Rectal smooth muscle tissue (tissue), 1 donor: ENCODE measurements at regions not wholly inside any gene's neighbourhood (a gene's known extent, or its start where the extent isn't known, plus 50 kb on each side); places are given as distances from the start of the nearest gene placed in this dataset.

Source experiments
- H3K27ac ChIP-seq: one replicate; pipeline ENCODE4 v1.7.0; 2013; ENCODE audit warnings: low read depth, low read length, inconsistent platforms
- H3K27me3 ChIP-seq: one replicate; pipeline ENCODE4 v1.7.0; 2013; ENCODE audit warnings: low read length; ENCODE audit not compliant: control insufficient read depth, insufficient read depth
- H3K36me3 ChIP-seq: one replicate; pipeline ENCODE4 v1.7.0; 2013; ENCODE audit warnings: low read length; ENCODE audit not compliant: control insufficient read depth, insufficient read depth
- H3K4me1 ChIP-seq: one replicate; pipeline ENCODE4 v1.7.0; 2013; ENCODE audit warnings: low read length; ENCODE audit not compliant: control insufficient read depth, insufficient read depth
- H3K4me3 ChIP-seq: one replicate; pipeline ENCODE4 v1.7.0; 2013; ENCODE audit warnings: low read length
- H3K9ac ChIP-seq: one replicate; pipeline ENCODE4 v1.7.0; 2013; ENCODE audit warnings: low read length

DNA sequence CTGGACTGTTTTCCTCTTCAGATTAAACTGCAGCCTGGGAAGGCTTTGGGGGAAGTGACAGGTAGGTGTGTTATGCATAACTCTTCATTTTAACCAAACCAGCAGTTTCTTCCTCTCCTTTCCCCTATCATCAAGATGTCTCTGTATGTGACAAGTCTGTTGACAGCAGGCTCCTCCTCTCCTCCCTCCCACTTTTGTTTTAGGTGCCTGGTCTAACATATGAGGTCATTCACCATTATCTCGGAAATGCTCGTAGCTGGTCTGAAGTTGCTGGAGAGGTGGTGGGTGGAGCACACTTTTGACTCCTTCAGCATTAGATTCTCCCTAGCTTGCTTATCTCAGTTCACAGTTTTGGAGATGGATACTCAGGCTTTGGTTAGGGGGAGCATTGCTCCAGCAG is 571.0 kb upstream of the EEF2KMT start:
- Histone ChIP-seq H3K4me3 (no peak overlapping the region), H3K27ac (no peak overlapping the region), H3K9ac (no peak overlapping the region), H3K27me3 (no peaks in the 10 kb centered on the region), H3K36me3 (no peaks in the 10 kb centered on the region), H3K4me1 (no peaks in the 10 kb centered on the region)

DNA sequence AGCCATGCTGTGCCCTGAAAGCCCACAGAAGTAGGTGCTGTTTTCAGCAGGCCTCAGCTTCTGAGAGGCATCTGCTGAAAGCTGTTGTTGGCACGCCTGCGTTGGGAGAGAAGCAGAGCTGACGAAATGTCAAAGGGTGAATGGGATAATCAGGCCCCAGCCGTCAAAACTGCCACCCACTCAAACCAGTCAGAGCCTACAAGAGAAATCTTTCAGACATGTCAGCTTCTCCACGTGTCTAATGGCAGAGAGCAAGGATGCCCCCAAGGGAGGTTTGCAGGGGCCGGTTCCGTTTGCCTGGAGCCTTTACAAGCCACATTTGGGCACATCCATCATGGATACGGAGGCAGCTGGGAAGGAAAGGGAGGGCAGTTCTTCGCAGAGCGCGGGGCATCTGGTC is 568.2 kb upstream of the EEF2KMT start:
- no peak overlapping the region for H3K9ac ChIP-seq
- H3K36me3 ChIP-seq: no peaks in the 10 kb centered on the region
- H3K4me3 ChIP-seq: no peak overlapping the region
- H3K4me1 ChIP-seq: no peaks in the 10 kb centered on the region
- H3K27ac ChIP-seq: no peak overlapping the region
- H3K27me3 ChIP-seq: no peaks in the 10 kb centered on the region

- H3K27me3 ChIP-seq: no peaks in the 10 kb centered on the region
- no peak overlapping the region for H3K9ac ChIP-seq
- H3K4me3 ChIP-seq: no peak overlapping the region
- H3K4me1 ChIP-seq: no peaks in the 10 kb centered on the region
- no peaks in the 10 kb centered on the region for H3K36me3 ChIP-seq
- H3K27ac ChIP-seq: no peak overlapping the region
These were observed 556.2 kb upstream of the EEF2KMT start for GRCh38 chr16:5653789-5654188.

DNA sequence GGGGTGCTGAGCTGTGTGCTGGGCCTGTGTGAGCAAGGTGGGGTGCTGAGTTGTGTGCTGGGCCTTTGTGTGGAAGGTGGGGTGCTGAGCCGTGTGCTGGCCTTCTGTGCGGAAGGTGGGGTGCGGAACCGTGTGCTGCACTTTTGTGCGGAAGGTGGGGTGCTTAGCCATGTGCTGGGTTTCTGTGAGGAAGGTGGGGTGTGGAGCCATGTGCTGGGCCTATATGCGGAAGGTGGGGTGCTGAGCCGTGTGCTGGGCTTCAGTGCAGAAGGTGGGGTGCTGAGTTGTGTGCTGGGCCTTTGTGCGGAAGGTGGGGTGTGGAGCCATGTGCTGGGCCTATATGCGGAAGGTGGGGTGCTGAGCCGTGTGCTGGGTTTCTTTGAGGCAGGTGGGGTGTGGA is 555.4 kb upstream of the EEF2KMT start:
- Histone ChIP-seq H3K27me3 (no peaks in the 10 kb centered on the region), H3K36me3 (no peaks in the 10 kb centered on the region), H3K4me1 (no peaks in the 10 kb centered on the region), H3K4me3 (no peak overlapping the region), H3K9ac (no peak overlapping the region), H3K27ac (no peak overlapping the region)

GRCh38 chr16:5649762-5650743 is 552.5 kb upstream of the EEF2KMT start:
- Histone ChIP-seq H3K9ac (no peak overlapping the region), H3K27ac (no peak overlapping the region), H3K27me3 (no peaks in the 10 kb centered on the region), H3K4me1 (no peaks in the 10 kb centered on the region), H3K4me3 (no peak overlapping the region), H3K36me3 (no peaks in the 10 kb centered on the region)

GRCh38 chr16:5647051-5647450 is 549.5 kb upstream of the EEF2KMT start:
- Histone ChIP-seq H3K36me3 (no peaks in the 10 kb centered on the region), H3K27ac (no peak overlapping the region), H3K4me3 (no peak overlapping the region), H3K9ac (no peak overlapping the region), H3K4me1 (no peaks in the 10 kb centered on the region), H3K27me3 (no peaks in the 10 kb centered on the region)

DNA sequence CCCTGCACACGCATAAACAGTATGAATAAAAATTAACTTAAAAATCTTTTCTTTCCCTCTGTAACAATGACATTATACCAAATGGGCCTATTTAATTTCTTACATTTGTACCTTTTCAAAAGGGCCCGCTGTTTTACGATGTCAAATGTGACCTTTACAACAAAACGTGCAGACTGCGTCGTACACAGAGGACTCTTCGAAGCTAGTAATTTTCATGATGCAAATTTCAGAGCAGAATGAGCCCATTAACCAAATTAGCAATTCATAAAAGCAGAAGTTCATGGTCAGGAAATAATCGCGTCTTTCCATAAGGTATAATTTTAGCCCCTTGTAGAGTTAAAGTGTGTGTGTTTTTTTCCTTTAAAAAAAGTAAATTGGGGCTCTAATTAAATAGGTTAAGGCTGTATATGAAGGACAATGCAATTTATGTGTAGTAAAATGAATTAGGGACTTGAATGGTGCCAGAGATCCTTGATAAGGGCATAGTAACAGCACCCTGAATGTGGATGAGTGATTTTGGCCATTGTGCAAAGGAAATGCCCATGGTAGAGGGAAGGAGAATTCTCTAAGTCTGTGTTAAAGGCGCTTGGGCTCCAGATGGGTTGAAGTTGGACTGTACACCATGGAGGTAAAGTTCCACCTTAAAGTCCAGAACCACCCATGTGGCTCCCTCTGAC is 546.4 kb upstream of the EEF2KMT start:
- Histone ChIP-seq H3K27ac (no peak overlapping the region), H3K27me3 (no peaks in the 10 kb centered on the region), H3K9ac (no peak overlapping the region), H3K36me3 (no peaks in the 10 kb centered on the region), H3K4me3 (no peak overlapping the region), H3K4me1 (no peaks in the 10 kb centered on the region)

DNA sequence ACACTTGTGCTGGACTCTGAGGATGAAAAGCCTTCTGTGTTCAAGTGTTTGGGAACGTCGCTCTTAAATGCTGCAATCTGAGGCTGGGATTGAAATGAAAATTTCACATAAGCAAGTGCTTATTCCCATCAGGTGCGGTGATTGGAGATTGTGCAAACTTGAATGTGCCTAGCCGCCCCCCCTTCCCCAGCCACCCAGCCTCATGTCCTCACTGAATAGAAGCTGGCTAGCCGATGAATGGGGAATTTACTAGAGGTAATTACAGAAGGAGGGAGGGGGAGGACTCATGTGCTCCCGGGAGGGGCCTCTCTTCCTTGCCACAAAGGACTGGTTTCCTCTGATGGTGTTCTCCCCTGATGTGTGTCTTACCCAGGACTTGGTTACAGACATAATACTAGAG is 544.8 kb upstream of the EEF2KMT start:
- Histone ChIP-seq H3K9ac (no peak overlapping the region), H3K4me1 (no peaks in the 10 kb centered on the region), H3K36me3 (no peaks in the 10 kb centered on the region), H3K27me3 (no peaks in the 10 kb centered on the region), H3K27ac (no peak overlapping the region), H3K4me3 (no peak overlapping the region)

DNA sequence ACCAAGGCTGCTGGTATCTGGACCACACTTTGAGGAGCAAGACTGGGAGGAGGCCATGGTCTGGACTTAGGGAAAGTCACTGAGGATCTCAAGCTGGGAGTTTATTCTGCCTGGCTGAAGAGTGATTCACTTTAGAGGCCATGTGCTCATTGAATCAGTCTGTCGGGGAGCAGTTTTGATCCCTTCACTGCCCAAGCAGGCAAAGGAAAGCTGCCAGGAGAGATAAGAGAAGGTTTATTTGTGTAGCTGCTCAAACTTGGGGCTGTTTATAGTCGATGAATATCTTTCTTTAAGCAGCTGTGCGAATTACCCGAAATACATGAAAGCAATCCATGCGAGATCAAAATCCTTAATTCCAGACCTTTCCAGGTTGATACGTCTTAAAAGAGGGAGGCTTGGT is 544.4 kb upstream of the EEF2KMT start:
- Histone ChIP-seq H3K9ac (no peak overlapping the region), H3K4me3 (no peak overlapping the region), H3K36me3 (no peaks in the 10 kb centered on the region), H3K27ac (no peak overlapping the region), H3K4me1 (no peaks in the 10 kb centered on the region), H3K27me3 (no peaks in the 10 kb centered on the region)

GRCh38 chr16:5640883-5641282 is 543.3 kb upstream of the EEF2KMT start:
- H3K9ac ChIP-seq: no peak overlapping the region
- no peaks in the 10 kb centered on the region for H3K27me3 ChIP-seq
- H3K36me3 ChIP-seq: no peaks in the 10 kb centered on the region
- H3K4me1 ChIP-seq: no peaks in the 10 kb centered on the region
- H3K27ac ChIP-seq: no peak overlapping the region
- no peak overlapping the region for H3K4me3 ChIP-seq

- Histone ChIP-seq H3K4me3 (no peak overlapping the region), H3K36me3 (no peaks in the 10 kb centered on the region), H3K4me1 (no peaks in the 10 kb centered on the region), H3K9ac (no peak overlapping the region), H3K27me3 (no peaks in the 10 kb centered on the region), H3K27ac (no peak overlapping the region)
These were observed 541.9 kb upstream of the EEF2KMT start for GRCh38 chr16:5639531-5639930.

DNA sequence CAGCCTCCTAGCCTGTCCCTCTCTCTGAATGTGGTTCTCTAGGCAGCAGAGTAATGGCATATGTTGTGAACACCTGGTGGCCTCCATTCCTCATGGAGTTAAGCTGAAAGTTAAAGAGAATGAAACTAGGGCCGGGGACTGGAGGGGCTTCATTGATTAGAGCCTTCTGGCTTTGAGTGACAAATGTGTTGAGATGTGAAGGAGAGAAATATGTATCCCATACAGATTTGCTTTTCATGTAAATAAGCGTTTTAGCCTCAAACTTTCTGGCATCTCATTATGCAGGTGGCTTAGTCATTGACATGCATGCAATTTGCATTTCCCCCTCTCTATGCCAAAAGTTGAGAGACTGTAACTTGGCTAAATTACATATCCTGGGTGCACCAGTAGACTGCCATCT is 537.7 kb upstream of the EEF2KMT start:
- Histone ChIP-seq H3K27me3 (no peaks in the 10 kb centered on the region), H3K27ac (no peak overlapping the region), H3K9ac (no peak overlapping the region), H3K36me3 (no peaks in the 10 kb centered on the region), H3K4me3 (no peak overlapping the region), H3K4me1 (no peaks in the 10 kb centered on the region)
